ENCODE measurements at regions not wholly inside any gene's neighbourhood (a gene's known extent, or its start where the extent isn't known, plus 50 kb on each side); places are given as distances from the start of the nearest gene placed in this dataset.

GRCh38 chr2:76633276-76633921 lies 888.8 kb downstream of the LRRTM4 start:
- intact Hi-C loops (cut with micrococcal nuclease; ENCODE audit: unreplicated experiment) = no loop called here
- Histone ChIP-seq H3K4me3 (ENCODE audit: low read depth in 2 of 2, low read length in 2 of 2) (no peak overlapping the region), H3K9me3 (ENCODE audit: control insufficient read depth, insufficient read depth, low read depth, low read length) (peaks cover 2% of the 10 kb centered on the region; the same call in 1 of the 2 replicates), H3K4me1 (ENCODE audit: control insufficient read depth, insufficient read depth, low read length) (no peaks in the 10 kb centered on the region), H3K27ac (ENCODE audit: low read length) (no peak overlapping the region), H3K27me3 (ENCODE audit: control insufficient read depth, insufficient read depth, low read length) (no peaks in the 10 kb centered on the region), H3K36me3 (ENCODE audit: control insufficient read depth, insufficient read depth, low read length) (no peaks in the 10 kb centered on the region)
- BruUV-seq (replicated peaks) = no TSS peak
- POLR2A ChIA-PET = no interaction called here
- in situ Hi-C loops (cut with HindIII; ENCODE audit: low pct_unique_long_range_greater_than_20kb, low sequenced_read_pairs) = no loop called here
- ATAC-seq (no peak), DNase-seq (ENCODE audit: low read depth, low spot score) (no peak)
- CTCF ChIA-PET = no interaction called here
- no peak for TF ChIP-seq POLR2AphosphoS5 (IDR thresholded peaks at IDR 0.05; ENCODE audit: low read depth, low read length)
- no peak for TF ChIP-seq CTCF (IDR thresholded peaks at IDR 0.05)
- TF ChIP-seq SIN3A (IDR thresholded peaks at IDR 0.05; ENCODE audit: borderline replicate concordance, insufficient read depth, low read depth, low read length) = no peak
- TF ChIP-seq REST (IDR thresholded peaks at IDR 0.05; ENCODE audit: insufficient read depth in 1 of 2, low read depth in 2 of 2, low read length in 1 of 2) = no peak
- no peak for TF ChIP-seq TCF7L2 (IDR thresholded peaks at IDR 0.05; ENCODE audit: low read depth, low read length)

GRCh38 chr2:76625101-76625500 lies 897.1 kb downstream of the LRRTM4 start:
- Histone ChIP-seq H3K4me3 (ENCODE audit: low read depth in 2 of 2, low read length in 2 of 2) (no peak overlapping the region), H3K27me3 (ENCODE audit: control insufficient read depth, insufficient read depth, low read length) (no peaks in the 10 kb centered on the region), H3K36me3 (ENCODE audit: control insufficient read depth, insufficient read depth, low read length) (no peaks in the 10 kb centered on the region), H3K9me3 (ENCODE audit: control insufficient read depth, insufficient read depth, low read depth, low read length) (no peaks in the 10 kb centered on the region), H3K27ac (ENCODE audit: low read length) (no peak overlapping the region), H3K4me1 (ENCODE audit: control insufficient read depth, insufficient read depth, low read length) (no peaks in the 10 kb centered on the region)
- ATAC-seq (no peak), DNase-seq (ENCODE audit: low read depth, low spot score) (no peak)
- POLR2A ChIA-PET = no interaction called here
- no TSS peak for BruUV-seq (replicated peaks)
- intact Hi-C loops (cut with micrococcal nuclease; ENCODE audit: unreplicated experiment) (no loop called here), in situ Hi-C loops (cut with HindIII; ENCODE audit: low pct_unique_long_range_greater_than_20kb, low sequenced_read_pairs) (no loop called here)
- no peak for TF ChIP-seq SIN3A (IDR thresholded peaks at IDR 0.05; ENCODE audit: borderline replicate concordance, insufficient read depth, low read depth, low read length)
- CTCF ChIA-PET = no interaction called here

GRCh38 chr2:76613330-76613729 lies 902.6 kb upstream of the GCFC2 start:
- no peak for TF ChIP-seq POLR2AphosphoS5 (IDR thresholded peaks at IDR 0.05; ENCODE audit: low read depth, low read length)
- no peak for TF ChIP-seq SIN3A (IDR thresholded peaks at IDR 0.05; ENCODE audit: borderline replicate concordance, insufficient read depth, low read depth, low read length)
- TF ChIP-seq CTCF (IDR thresholded peaks at IDR 0.05) = no peak
- TF ChIP-seq REST (IDR thresholded peaks at IDR 0.05; ENCODE audit: insufficient read depth in 1 of 2, low read depth in 2 of 2, low read length in 1 of 2) = no peak
- no peak for TF ChIP-seq TCF7L2 (IDR thresholded peaks at IDR 0.05; ENCODE audit: low read depth, low read length)
- CTCF ChIA-PET = interaction anchor here (0.9 kb wide), 1 partner anchor 1693 kb away, joined by 5 read pairs; no protein-coding TSS in a partner anchor
- intact Hi-C loops (cut with micrococcal nuclease; ENCODE audit: unreplicated experiment) = no loop called here
- H3K27me3 ChIP-seq (ENCODE audit: control insufficient read depth, insufficient read depth, low read length) = no peaks in the 10 kb centered on the region
- BruUV-seq (replicated peaks) = no TSS peak
- no peaks in the 10 kb centered on the region for H3K9me3 ChIP-seq (ENCODE audit: control insufficient read depth, insufficient read depth, low read depth, low read length)
- DNase-seq (ENCODE audit: low read depth, low spot score) = no peak
- no peaks in the 10 kb centered on the region for H3K4me1 ChIP-seq (ENCODE audit: control insufficient read depth, insufficient read depth, low read length)
- no peak for ATAC-seq
- in situ Hi-C loops (cut with HindIII; ENCODE audit: low pct_unique_long_range_greater_than_20kb, low sequenced_read_pairs) = no loop called here
- H3K27ac ChIP-seq (ENCODE audit: low read length) = no peak overlapping the region
- H3K36me3 ChIP-seq (ENCODE audit: control insufficient read depth, insufficient read depth, low read length) = no peaks in the 10 kb centered on the region
- no peak overlapping the region for H3K4me3 ChIP-seq (ENCODE audit: low read depth in 2 of 2, low read length in 2 of 2)
- POLR2A ChIA-PET = no interaction called here

All from Panc1 (cell line).